ENCODE measurements at regions not wholly inside any gene's neighbourhood (a gene's known extent, or its start where the extent isn't known, plus 50 kb on each side); places are given as distances from the start of the nearest gene placed in this dataset.

- no peak for ATAC-seq
Observed at GRCh38 chr3:105174017-105174615, 192.6 kb upstream of the ALCAM start.

GRCh38 chr3:105177576-105177975, 189.1 kb upstream of the ALCAM start:
- no peak for ATAC-seq

GRCh38 chr3:105187344-105187743, 179.4 kb upstream of the ALCAM start:
- ATAC-seq = no peak

GRCh38 chr3:105195260-105195659, 171.4 kb upstream of the ALCAM start:
- no peak for ATAC-seq

GRCh38 chr3:105197863-105198262, 168.8 kb upstream of the ALCAM start:
- no peak for ATAC-seq

GRCh38 chr3:105199217-105199616, 167.5 kb upstream of the ALCAM start:
- ATAC-seq = no peak

GRCh38 chr3:105210141-105210540, 156.6 kb upstream of the ALCAM start:
- ATAC-seq = no peak

GRCh38 chr3:105214590-105214989, 152.1 kb upstream of the ALCAM start:
- no peak for ATAC-seq

- ATAC-seq = no peak
Observed at GRCh38 chr3:105222568-105223093, 144.1 kb upstream of the ALCAM start.

- no peak for ATAC-seq
Observed at GRCh38 chr3:105223815-105224214, 142.9 kb upstream of the ALCAM start.

GRCh38 chr3:105228696-105229095, 138.0 kb upstream of the ALCAM start:
- ATAC-seq = no peak

GRCh38 chr3:105232553-105232952, 134.2 kb upstream of the ALCAM start:
- no peak for ATAC-seq

- no peak for ATAC-seq
Observed at GRCh38 chr3:105233010-105233409, 133.7 kb upstream of the ALCAM start.

- no peak for ATAC-seq
Observed at GRCh38 chr3:105235221-105235620, 131.5 kb upstream of the ALCAM start.

GRCh38 chr3:105235785-105236184, 130.9 kb upstream of the ALCAM start:
- no peak for ATAC-seq

GRCh38 chr3:105238367-105238766, 128.3 kb upstream of the ALCAM start:
- no peak for ATAC-seq

GRCh38 chr3:105243076-105243475, 123.6 kb upstream of the ALCAM start:
- no peak for ATAC-seq

- no peak for ATAC-seq
Observed at GRCh38 chr3:105246536-105246935, 120.2 kb upstream of the ALCAM start.

- ATAC-seq = no peak
Observed at GRCh38 chr3:105253225-105253624, 113.5 kb upstream of the ALCAM start.

- no peak for ATAC-seq
Observed at GRCh38 chr3:105254154-105254553, 112.6 kb upstream of the ALCAM start.

GRCh38 chr3:105255350-105255749, 111.4 kb upstream of the ALCAM start:
- ATAC-seq = no peak

GRCh38 chr3:105259496-105259895, 107.2 kb upstream of the ALCAM start:
- no peak for ATAC-seq

- ATAC-seq = no peak
Observed at GRCh38 chr3:105260385-105260784, 106.3 kb upstream of the ALCAM start.

- ATAC-seq = no peak
Observed at GRCh38 chr3:105274536-105274935, 92.2 kb upstream of the ALCAM start.

- ATAC-seq = no peak
Observed at GRCh38 chr3:105274958-105275357, 91.8 kb upstream of the ALCAM start.
